GM18505 (cell line): ENCODE measurements at regions not wholly inside any gene's neighbourhood (a gene's known extent, or its start where the extent isn't known, plus 50 kb on each side); places are given as distances from the start of the nearest gene placed in this dataset.
"Not testable (repeated sequence)": the region's sequence is repeated elsewhere in the genome, so short reads cannot be mapped to it uniquely, and the experiment has no call there.

ENCODE experiments used
- ATAC-seq: cut with Tn5 transposase; IDR thresholded peaks from one replicate; pipeline ENCODE4 v1.9.1; 2021; ENCODE audit not compliant: unreplicated experiment
- POLR2A ChIP-seq: IDR thresholded peaks from 4 replicates; pipeline ENCODE4 v1.6.1; 2011; ENCODE audit warnings: borderline replicate concordance; ENCODE audit not compliant: insufficient read depth, insufficient read length; ENCODE audit errors: extremely low read depth

DNA sequence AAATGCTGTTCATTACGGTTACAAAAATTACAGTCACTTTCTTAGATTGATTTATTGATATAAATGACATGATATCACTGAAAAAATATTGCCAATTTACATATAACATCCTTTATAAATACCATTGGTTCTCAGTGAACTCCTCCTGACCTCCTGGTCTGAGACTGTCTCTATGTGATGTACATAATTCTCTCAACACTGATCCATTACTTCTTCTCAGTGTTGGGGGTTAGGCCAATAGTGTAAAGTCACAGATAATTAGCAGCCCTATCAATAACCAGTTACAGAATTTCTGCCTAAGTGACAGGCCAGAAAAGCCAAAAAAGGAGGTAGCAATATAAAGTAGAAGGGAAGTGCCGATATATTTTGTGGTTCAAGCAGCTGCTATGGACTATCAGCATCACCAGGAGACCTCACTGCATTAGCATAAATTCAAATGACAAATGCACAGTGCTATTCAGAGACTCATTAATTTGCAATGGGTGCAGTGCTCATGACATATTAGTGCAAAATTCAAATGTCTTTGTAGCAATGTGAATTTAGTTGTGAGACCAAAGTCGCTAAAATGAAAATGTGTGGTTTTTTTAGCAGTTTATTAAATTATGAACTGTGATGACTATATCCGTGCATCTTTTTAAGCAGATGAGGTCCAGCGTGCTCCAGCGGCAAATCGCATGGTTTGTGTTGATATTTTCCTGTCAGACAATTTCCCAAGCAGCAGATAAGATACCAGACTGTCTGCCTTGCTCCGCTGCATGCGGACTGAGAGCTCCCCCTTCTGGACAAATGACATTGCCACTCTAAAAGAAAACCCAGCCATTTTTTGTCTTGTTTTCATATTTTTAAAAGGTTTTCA, 144.6 kb downstream of the CETN3 start:
- no peak for TF ChIP-seq POLR2A
- ATAC-seq, result peak; percentile 59

DNA sequence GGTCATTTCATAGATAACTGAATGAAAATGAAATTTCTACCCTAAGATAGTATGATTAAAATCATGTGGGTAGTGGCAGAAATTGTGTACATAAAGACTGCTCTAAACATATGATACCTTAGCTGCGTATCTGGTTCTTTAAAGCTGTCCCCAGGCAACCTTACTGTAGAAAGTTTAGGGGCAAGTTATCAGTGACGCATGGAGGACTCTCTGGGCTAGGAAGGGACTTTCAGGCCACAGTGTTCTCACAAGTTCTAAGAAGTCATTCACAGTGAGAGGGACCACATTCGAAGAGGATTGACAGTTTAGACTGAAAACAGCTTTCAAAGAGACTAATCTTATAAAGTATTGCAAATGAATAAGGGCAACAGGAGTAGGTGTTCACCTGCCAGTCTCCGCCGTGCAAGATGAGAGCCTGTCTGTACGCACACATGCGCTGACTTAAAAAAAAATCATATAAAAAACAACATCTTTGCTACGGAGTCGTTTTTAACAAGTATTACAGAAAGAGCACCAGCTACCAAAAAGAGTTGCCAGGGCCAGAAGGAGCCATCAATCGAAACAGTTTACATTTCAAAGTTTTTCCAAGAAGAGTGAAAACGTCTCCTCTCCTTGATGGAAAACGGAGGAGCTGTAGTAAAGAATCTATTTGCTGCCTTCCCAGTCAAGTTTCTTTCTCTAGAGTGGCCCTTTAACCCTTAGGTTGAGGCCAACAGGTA, 146.3 kb downstream of the CETN3 start:
- no peak for ATAC-seq
- TF ChIP-seq POLR2A, result no peak

DNA sequence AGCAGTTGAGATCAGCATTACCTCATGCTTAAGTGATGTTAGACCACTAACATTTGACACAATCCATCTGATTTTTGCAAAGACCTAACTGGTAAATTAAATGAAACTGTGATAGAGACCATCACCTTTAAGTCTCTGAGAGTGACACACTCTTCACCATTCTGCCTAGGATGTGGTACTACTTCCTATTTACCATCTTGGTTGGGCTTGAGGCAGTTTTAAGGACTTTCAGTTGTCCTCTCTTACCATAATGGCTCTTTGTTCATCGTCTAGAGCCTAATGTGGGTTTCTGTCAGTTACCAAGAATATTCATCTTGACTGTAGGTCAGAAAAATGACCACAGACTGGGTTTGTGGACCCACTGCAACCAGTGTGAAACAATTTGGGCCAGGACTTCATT, 158.1 kb downstream of the CETN3 start:
- ATAC-seq, result no peak
- TF ChIP-seq POLR2A, result no peak

DNA sequence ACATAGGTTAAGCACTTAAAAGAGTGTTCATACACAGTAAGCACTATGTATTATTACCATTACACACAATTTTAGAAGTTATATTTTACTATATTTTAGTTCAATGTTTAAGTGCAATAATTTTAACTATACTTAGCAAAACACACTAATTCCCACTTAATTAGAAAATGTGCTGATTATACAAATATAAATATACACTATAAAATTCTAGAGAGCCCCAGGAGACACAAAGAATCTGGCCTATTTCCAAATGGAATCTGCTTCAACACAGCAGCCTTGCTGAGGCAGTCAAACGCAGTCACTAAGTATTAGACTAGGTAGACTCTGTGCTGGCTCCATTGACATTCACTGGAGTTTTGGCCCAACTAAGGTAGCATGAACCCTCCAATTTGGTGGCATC, 160.9 kb downstream of the CETN3 start:
- ATAC-seq, result no peak
- no peak for TF ChIP-seq POLR2A

DNA sequence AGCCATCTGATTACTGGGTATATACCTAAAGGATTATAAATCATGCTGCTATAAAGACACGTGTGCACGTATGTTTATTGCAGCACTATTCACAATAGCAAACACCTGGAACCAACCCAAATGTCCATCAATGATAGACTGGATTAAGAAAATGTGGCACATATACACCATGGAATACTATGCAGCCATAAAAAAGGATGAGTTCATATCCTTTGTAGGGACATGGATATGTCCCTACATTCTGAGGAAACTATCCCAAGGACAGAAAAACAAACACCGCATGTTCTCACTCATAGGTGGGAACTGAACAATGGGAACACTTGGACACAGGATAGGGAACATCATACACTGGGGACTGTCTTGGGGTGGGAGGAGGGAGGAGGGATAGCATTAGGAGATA, 165.7 kb downstream of the CETN3 start:
- ATAC-seq, result not testable (repeated sequence)

- no peak for ATAC-seq
Observed at GRCh38 chr5:90233476-90233875, 176.1 kb downstream of the CETN3 start.

DNA sequence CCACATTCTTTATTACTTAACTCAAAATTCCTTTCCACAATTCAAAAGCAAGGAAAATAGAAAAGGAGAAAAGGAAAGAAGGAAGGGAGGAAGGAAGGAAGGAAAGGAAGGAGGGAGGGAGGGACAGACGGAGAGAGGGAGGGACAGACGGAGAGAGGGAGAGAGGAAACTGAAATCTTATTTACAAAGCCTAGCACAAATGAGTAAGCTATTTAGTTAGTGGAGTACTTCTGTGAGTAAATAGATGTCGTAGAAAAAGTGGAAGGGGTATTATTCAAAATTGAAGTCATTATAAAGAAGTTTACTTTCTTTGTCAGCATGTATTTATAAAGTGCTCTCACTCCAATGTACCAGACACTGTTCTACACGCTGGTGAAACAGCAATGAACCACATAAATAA, 177.9 kb downstream of the CETN3 start:
- no peak for TF ChIP-seq POLR2A

More at GRCh38 chr5:90233476-90233875, 176.1 kb downstream of the CETN3 start:
- no peak for TF ChIP-seq POLR2A

DNA sequence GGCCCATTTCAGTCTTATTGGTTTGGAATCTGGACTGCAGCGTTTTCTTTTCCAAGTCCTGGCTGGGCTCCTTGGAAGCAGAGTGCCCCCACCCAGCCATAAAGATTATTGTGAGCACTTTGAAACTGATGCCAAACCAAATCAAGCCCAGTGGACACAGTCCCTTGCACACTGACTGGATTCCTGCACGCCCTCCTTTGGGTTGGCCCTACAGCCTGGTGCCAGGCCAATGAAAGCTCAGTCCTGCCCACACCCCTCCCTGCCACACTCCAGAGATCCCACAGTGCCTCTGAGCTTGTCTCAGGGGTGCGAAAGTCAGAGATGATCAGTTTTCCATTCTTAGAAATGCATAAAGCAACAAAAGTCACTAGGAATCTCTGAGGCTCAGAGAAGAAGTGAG, 181.9 kb downstream of the CETN3 start:
- no peak for TF ChIP-seq POLR2A

More for the DNA sequence above, 177.9 kb downstream of the CETN3 start:
- no peak for ATAC-seq

GRCh38 chr5:90226433-90227099, 183.0 kb downstream of the CETN3 start:
- ATAC-seq, result no peak
- TF ChIP-seq POLR2A, result no peak

More for the DNA sequence above, 181.9 kb downstream of the CETN3 start:
- no peak for ATAC-seq

DNA sequence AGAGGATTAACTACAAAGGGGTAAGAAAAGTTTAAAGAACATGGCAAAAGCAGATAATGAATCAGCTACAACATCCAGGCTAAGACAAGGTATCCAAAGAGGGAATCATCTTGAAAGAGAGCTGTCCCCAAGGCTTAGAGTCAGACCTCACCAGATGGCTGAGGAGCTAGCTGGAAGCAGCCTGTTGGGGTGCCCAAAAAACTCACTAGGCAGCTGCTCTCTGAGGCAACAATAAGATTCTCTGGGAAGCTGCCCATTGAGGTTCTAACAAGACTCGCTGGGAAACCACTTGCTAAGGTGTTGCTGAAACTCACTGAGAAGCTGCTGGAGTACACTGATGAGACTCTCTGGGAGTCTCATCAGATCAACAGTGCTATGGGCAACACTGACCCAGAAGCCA, 185.2 kb downstream of the CETN3 start:
- TF ChIP-seq POLR2A, result no peak
- no peak for ATAC-seq

DNA sequence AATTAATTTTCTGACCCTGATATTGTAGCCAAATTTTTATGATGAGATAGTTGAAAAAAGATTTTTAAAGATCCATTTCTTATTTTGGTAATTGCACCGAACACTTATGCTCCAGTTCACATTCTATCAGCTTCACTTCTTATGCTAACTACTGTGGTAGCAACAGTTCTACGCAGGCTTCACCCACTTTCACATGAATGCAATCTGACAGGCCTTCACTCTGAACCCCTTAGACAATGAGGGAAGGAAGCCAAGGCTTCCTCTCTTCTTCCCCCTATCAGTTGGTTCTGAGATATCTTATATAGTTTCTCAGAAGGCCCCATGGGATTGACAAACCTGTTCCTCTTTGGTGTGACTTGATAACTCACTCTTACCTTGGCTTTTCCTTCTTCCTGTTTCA, 185.8 kb downstream of the CETN3 start:
- ATAC-seq, result no peak
- no peak for TF ChIP-seq POLR2A

- TF ChIP-seq POLR2A, result no peak
- ATAC-seq, result no peak
Observed at GRCh38 chr5:90221951-90222350, 187.6 kb downstream of the CETN3 start.

DNA sequence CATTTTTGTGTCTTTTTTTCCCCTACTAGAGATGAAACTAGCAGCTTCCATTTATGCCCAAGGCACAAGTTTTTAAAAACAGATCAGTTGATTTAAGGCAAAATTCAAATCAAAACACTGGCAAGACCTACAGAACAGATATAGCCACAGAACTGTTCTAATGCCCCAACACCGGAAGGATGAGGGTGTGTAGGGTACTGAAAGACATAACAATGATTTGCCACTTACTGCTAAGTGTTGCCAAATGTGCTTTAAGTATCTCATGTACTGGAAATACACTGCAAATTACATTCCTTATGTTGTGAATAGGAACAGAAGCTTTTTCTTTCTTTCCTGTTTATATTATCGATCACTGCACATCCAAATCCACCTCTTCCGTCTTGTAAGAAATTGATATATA, 189.0 kb downstream of the CETN3 start:
- TF ChIP-seq POLR2A, result no peak
- ATAC-seq, result no peak

GRCh38 chr5:90214991-90215390, 194.6 kb downstream of the CETN3 start:
- ATAC-seq, result no peak
- TF ChIP-seq POLR2A, result no peak

GRCh38 chr5:90208323-90208722, 201.2 kb downstream of the CETN3 start:
- not testable (repeated sequence) for ATAC-seq
